ENCODE measurements at regions not wholly inside any gene's neighbourhood (a gene's known extent, or its start where the extent isn't known, plus 50 kb on each side); places are given as distances from the start of the nearest gene placed in this dataset.
"Not testable (repeated sequence)": the region's sequence is repeated elsewhere in the genome, so short reads cannot be mapped to it uniquely, and the experiment has no call there.

- Histone ChIP-seq H3K4me3 (no peak overlapping the region), H3K27ac (no peak overlapping the region)
- DNase-seq (ENCODE audit: low spot score), result no peak
- TF ChIP-seq, protein P1, sequence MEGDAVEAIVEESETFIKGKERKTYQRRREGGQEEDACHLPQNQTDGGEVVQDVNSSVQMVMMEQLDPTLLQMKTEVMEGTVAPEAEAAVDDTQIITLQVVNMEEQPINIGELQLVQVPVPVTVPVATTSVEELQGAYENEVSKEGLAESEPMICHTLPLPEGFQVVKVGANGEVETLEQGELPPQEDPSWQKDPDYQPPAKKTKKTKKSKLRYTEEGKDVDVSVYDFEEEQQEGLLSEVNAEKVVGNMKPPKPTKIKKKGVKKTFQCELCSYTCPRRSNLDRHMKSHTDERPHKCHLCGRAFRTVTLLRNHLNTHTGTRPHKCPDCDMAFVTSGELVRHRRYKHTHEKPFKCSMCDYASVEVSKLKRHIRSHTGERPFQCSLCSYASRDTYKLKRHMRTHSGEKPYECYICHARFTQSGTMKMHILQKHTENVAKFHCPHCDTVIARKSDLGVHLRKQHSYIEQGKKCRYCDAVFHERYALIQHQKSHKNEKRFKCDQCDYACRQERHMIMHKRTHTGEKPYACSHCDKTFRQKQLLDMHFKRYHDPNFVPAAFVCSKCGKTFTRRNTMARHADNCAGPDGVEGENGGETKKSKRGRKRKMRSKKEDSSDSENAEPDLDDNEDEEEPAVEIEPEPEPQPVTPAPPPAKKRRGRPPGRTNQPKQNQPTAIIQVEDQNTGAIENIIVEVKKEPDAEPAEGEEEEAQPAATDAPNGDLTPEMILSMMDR (IDR thresholded peaks at IDR 0.05), result no peak
Observed at GRCh38 chr10:125411724-125412123, 251.4 kb upstream of the CTBP2 start.

DNA sequence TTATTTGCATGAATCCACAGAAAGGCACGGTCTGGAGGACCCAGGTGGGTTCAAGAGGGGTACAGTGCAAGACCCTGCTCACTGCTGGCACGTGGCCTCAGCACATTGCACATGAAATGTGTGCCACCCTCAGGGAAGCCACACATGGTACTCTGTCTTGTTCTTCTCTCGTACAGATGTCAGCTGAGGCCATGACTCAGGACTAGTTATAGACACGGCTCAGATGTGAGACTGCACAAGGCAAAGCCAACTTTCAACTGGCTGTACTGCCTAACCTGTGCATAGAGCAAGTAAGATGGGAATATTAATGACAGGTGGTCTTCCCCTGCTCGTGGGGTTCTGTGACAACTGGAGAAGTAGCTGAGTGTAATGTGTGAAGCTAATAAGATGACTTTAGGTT is 249.4 kb upstream of the CTBP2 start:
- H3K4me3 ChIP-seq, result no peak overlapping the region
- no peak overlapping the region for H3K27ac ChIP-seq
- TF ChIP-seq, protein P1 (IDR thresholded peaks at IDR 0.05), result no peak
- no peak for DNase-seq (ENCODE audit: low spot score)

GRCh38 chr10:125407557-125407956 is 247.2 kb upstream of the CTBP2 start:
- no peak overlapping the region for H3K27ac ChIP-seq
- no peak overlapping the region for H3K4me3 ChIP-seq
- no peak for DNase-seq (ENCODE audit: low spot score)
- TF ChIP-seq, protein P1 (IDR thresholded peaks at IDR 0.05), result no peak

DNA sequence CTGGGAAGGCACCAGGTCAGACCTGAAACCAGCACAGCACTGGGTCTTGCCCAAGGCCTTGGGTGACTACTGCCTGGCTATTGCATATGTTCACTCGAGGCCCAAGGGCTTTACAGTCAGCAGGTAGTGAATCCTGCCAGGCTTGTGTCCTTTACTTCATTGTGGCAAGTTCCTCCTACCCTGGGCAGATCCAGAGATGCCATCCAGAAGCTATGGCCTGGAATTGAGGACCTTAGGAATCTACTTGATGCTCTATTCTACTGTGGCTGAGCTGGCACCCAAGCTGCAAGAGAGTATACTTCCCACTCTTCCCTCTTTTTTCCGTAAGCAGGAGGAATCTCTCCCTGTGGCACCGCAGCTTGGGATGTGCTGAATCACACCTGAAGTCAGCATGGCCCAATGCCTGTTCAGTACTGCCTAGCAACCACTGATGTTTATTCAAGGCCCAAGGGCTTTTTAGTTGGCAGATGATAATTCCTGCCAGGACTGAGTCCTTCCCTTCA is 246.7 kb upstream of the CTBP2 start:
- DNase-seq (ENCODE audit: low spot score), result no peak
- TF ChIP-seq, protein P1 (IDR thresholded peaks at IDR 0.05), result no peak
- Histone ChIP-seq H3K4me3 (no peak overlapping the region), H3K27ac (no peak overlapping the region)

GRCh38 chr10:125404902-125405301 is 244.5 kb upstream of the CTBP2 start:
- H3K4me3 ChIP-seq; H3K27ac ChIP-seq; DNase-seq (ENCODE audit: low spot score): not testable (repeated sequence)

DNA sequence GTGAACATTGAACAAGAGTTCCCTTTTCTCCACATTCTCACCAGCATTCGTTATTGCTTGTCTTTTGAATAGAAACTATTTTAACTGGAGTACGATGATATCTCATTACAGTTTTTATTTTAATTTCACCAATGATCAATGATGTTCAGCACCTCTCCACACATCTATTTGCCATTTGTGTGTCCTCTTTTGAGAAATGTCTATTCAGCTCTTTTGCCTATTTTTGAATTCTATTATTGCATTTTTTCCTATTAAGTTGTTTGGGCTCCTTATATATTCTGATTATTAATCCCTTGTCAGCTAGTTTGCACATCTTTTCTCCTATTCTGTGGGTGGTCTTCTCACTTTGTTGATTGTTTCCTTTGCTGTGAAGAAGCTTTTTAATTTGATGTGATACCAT is 241.1 kb upstream of the CTBP2 start:
- H3K27ac ChIP-seq, result no peak overlapping the region
- TF ChIP-seq, protein P1 (IDR thresholded peaks at IDR 0.05), result no peak
- no peak overlapping the region for H3K4me3 ChIP-seq
- no peak for DNase-seq (ENCODE audit: low spot score)

DNA sequence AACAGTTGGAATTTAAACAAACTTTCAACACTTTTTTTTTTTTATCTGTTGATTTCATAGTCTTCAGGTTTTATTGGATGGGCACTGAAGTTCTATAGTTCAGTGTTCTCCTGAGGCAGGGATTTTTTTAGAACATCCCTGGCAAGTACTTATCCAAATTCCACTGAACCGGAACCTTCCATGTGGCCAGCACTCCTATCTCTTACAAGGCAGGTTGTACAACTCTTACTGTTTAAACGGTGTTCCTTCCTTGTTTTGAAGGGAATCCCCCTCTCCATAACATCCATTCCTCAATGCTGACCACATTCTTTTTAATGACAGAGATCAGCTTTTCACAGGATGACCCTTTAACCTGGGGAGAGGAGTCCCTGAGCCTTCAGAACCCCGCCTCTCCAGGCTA is 238.9 kb upstream of the CTBP2 start:
- TF ChIP-seq, protein P1 (IDR thresholded peaks at IDR 0.05), result no peak
- H3K27ac ChIP-seq, result no peak overlapping the region
- DNase-seq (ENCODE audit: low spot score), result no peak
- H3K4me3 ChIP-seq, result no peak overlapping the region

- no peak overlapping the region for H3K4me3 ChIP-seq
- TF ChIP-seq, protein P1 (IDR thresholded peaks at IDR 0.05), result no peak
- DNase-seq (ENCODE audit: low spot score), result no peak
- H3K27ac ChIP-seq, result no peak overlapping the region
Observed at GRCh38 chr10:125398270-125398669, 237.9 kb upstream of the CTBP2 start.
